Gastrocnemius medialis (tissue), 4 donors: ENCODE measurements at regions not wholly inside any gene's neighbourhood (a gene's known extent, or its start where the extent isn't known, plus 50 kb on each side); places are given as distances from the start of the nearest gene placed in this dataset.

ENCODE experiments used
- ATAC-seq, 2 donors: fragments of 150-250 bp; one replicate each; pipeline ENCODE4 v1.9.1; 2016
- DNase-seq, 2 donors: peaks; one replicate each; pipeline ENCODE4 v3.0.0-alpha.2; 2019
- H3K27ac ChIP-seq, 4 donors: fragments of 200-600 bp; sonication (generic); 1 replicate in 1 of 4; 2 replicates in 3 of 4; pipeline ENCODE4 v1.5.1; 2016 to 2018; ENCODE audit warnings: mild to moderate bottlenecking in 2 of 4, moderate library complexity in 1 of 4
- H3K27me3 ChIP-seq, 3 donors: fragments of 200-600 bp; sonication (generic) in 2 of 3; 1 replicate in 1 of 3; 2 replicates in 2 of 3; pipeline versions ENCODE4 v1.5.1 to v1.6.0; 2016 to 2019; ENCODE audit warnings: mild to moderate bottlenecking in 1 of 3, moderate library complexity in 1 of 3
- H3K36me3 ChIP-seq, 2 donors: fragments of 200-600 bp; sonication (generic) in 1 of 2; one replicate each; pipeline ENCODE4 v1.5.1; 2017 to 2018
- H3K4me1 ChIP-seq, 2 donors: fragments of 200-600 bp; sonication (generic) in 1 of 2; one replicate each; pipeline ENCODE4 v1.5.1; 2016 to 2017; ENCODE audit warnings: mild to moderate bottlenecking in 2 of 2
- H3K4me3 ChIP-seq, 4 donors: fragments of 200-600 bp; sonication (generic) in 3 of 4; 1 replicate in 1 of 4; 2 replicates in 3 of 4; pipeline ENCODE4 v1.5.1; 2016 to 2019; ENCODE audit warnings: mild to moderate bottlenecking in 2 of 4
- H3K9me3 ChIP-seq, 3 donors: fragments of 200-600 bp; sonication (generic) in 2 of 3; 1 replicate in 1 of 3; 2 replicates in 2 of 3; pipeline ENCODE4 v1.5.1; 2016 to 2019
- CTCF ChIP-seq, 5 experiments: fragments of 450-650 bp in 3 of 5; fragments of 200-600 bp in 2 of 5; sonication (generic) in 2 of 5; IDR thresholded peaks in 4 of 5; conservative IDR thresholded peaks in 1 of 5; 1 replicate in 4 of 5; 2 replicates in 1 of 5; pipeline ENCODE4 v1.5.1; 2016 to 2019; ENCODE audit warnings: antibody characterized with exemption in 5 of 5, mild to moderate bottlenecking in 3 of 5, moderate library complexity in 3 of 5
- POLR2A ChIP-seq, 2 donors: fragments of 450-650 bp; IDR thresholded peaks; one replicate each; pipeline ENCODE4 v1.6.1; 2017; ENCODE audit warnings: antibody characterized with exemption in 2 of 2, mild to moderate bottlenecking in 2 of 2, moderate library complexity in 2 of 2
- in situ Hi-C, 4 donors: fragments of 200-750 bp; cut with MboI; loops; one replicate each; pipeline versions ENCODE4 v1.15.0 to v1.8.0; 2017; ENCODE audit warnings: low sequenced_read_pairs in 4 of 4
- intact Hi-C: fragments of 100-400 bp; cut with DNase I; formaldehyde crosslinking; loops from one replicate; pipeline ENCODE4 v1.15.1; 2023; ENCODE audit warnings: low total_unique reads

GRCh38 chr2:40516604-40517003 lies 64.7 kb upstream of the SLC8A1 start:
- DNase-seq (no peak), ATAC-seq (no peak)
- intact Hi-C loops (no loop called here), in situ Hi-C loops (no loop called here)
- no peak for TF ChIP-seq POLR2A (IDR thresholded peaks at IDR 0.05)
- TF ChIP-seq CTCF (IDR thresholded peaks at IDR 0.05 in 4 of 5, conservative IDR thresholded peaks at IDR 0.05 in 1 of 5): no peak
- Histone ChIP-seq H3K27ac (no peak overlapping the region), H3K36me3 (no peaks in the 10 kb centered on the region), H3K4me1 (no peaks in the 10 kb centered on the region), H3K27me3 (no peaks in the 10 kb centered on the region), H3K9me3 (no peaks in the 10 kb centered on the region), H3K4me3 (no peak overlapping the region)

- Histone ChIP-seq H3K27ac (no peak overlapping the region), H3K9me3 (no peaks in the 10 kb centered on the region), H3K27me3 (no peaks in the 10 kb centered on the region), H3K36me3 (no peaks in the 10 kb centered on the region), H3K4me3 (no peak overlapping the region), H3K4me1 (no peaks in the 10 kb centered on the region)
- in situ Hi-C loops (no loop called here), intact Hi-C loops (no loop called here)
- ATAC-seq (no peak), DNase-seq (no peak)
- TF ChIP-seq POLR2A (IDR thresholded peaks at IDR 0.05) (no peak), CTCF (IDR thresholded peaks at IDR 0.05 in 4 of 5, conservative IDR thresholded peaks at IDR 0.05 in 1 of 5) (no peak)
These were observed 76.7 kb upstream of the SLC8A1 start for GRCh38 chr2:40528564-40528963.

GRCh38 chr2:40531359-40531758 lies 79.5 kb upstream of the SLC8A1 start:
- Histone ChIP-seq H3K27me3 (no peaks in the 10 kb centered on the region), H3K36me3 (no peaks in the 10 kb centered on the region), H3K27ac (no peak overlapping the region), H3K9me3 (no peaks in the 10 kb centered on the region), H3K4me3 (no peak overlapping the region), H3K4me1 (no peaks in the 10 kb centered on the region)
- DNase-seq (no peak), ATAC-seq (no peak)
- in situ Hi-C loops (no loop called here), intact Hi-C loops (no loop called here)
- no peak for TF ChIP-seq CTCF (IDR thresholded peaks at IDR 0.05 in 4 of 5, conservative IDR thresholded peaks at IDR 0.05 in 1 of 5)
- no peak for TF ChIP-seq POLR2A (IDR thresholded peaks at IDR 0.05)

GRCh38 chr2:40534528-40534927 lies 82.6 kb upstream of the SLC8A1 start:
- intact Hi-C loops (no loop called here), in situ Hi-C loops (no loop called here)
- Histone ChIP-seq H3K4me3 (no peak overlapping the region), H3K9me3 (no peaks in the 10 kb centered on the region), H3K36me3 (no peaks in the 10 kb centered on the region), H3K27me3 (no peaks in the 10 kb centered on the region), H3K4me1 (no peaks in the 10 kb centered on the region), H3K27ac (no peak overlapping the region)
- TF ChIP-seq CTCF (IDR thresholded peaks at IDR 0.05 in 4 of 5, conservative IDR thresholded peaks at IDR 0.05 in 1 of 5) (no peak), POLR2A (IDR thresholded peaks at IDR 0.05) (no peak)
- ATAC-seq: no peak
- DNase-seq: no peak

GRCh38 chr2:40535972-40536371 lies 84.1 kb upstream of the SLC8A1 start:
- in situ Hi-C loops: no loop called here
- ATAC-seq (no peak), DNase-seq (no peak)
- intact Hi-C loops: no loop called here
- H3K4me1 ChIP-seq: no peaks in the 10 kb centered on the region
- no peaks in the 10 kb centered on the region for H3K9me3 ChIP-seq
- H3K27ac ChIP-seq: no peak overlapping the region
- no peaks in the 10 kb centered on the region for H3K36me3 ChIP-seq
- H3K27me3 ChIP-seq: no peaks in the 10 kb centered on the region
- TF ChIP-seq POLR2A (IDR thresholded peaks at IDR 0.05) (no peak), CTCF (IDR thresholded peaks at IDR 0.05 in 4 of 5, conservative IDR thresholded peaks at IDR 0.05 in 1 of 5) (no peak)
- no peak overlapping the region for H3K4me3 ChIP-seq
